Heart left ventricle (tissue), 13 donors: ENCODE measurements at regions not wholly inside any gene's neighbourhood (a gene's known extent, or its start where the extent isn't known, plus 50 kb on each side); places are given as distances from the start of the nearest gene placed in this dataset.

Experiments
- CTCF ChIP-seq, 12 donors: fragments of 200-600 bp; sonication (generic) in 4 of 12; IDR thresholded peaks; one replicate each; pipeline versions ENCODE4 v1.5.0 to v1.8.0; 2018 to 2022; ENCODE audit warnings: antibody characterized with exemption in 12 of 12, mild to moderate bottlenecking in 5 of 12
- POLR2A ChIP-seq, 2 donors: fragments of 450-650 bp; IDR thresholded peaks; one replicate each; pipeline ENCODE4 v1.6.1; 2017; ENCODE audit warnings: antibody characterized with exemption in 2 of 2, mild to moderate bottlenecking in 2 of 2, moderate library complexity in 2 of 2
- donor health status: ischemic (EF 13 %, LVEDD 7.1; RV severe dilation, severe dysfunction).
- donor health status: DM: no; HTN: yes; CAD: no.
- donor health status: DM: no; HTN: no; CAD: no.
- donor health status: ischemic (EF 25% LVEDD 6.9; RV normal size, moderate dysfunction).
- donor health status: ischemic (EF 25% LVEDD 5.7; RV mildly dilated, moderate dysfunction).
- donor health status: ischemic (EF 35%, LVEDD 5.7; RV mildly dilated, moderate dysfunction).
- donor health status: nonischemic (EF 11% LVEDD 7.7; RV severe dilation, severe dysfunction).
- donor health status: DM: yes; HTN: yes; CAD: no.
- donor health status: PGD.
- donor health status: ischemic (EF 29% LVEDD 5.4; RV normal size, mild dysfunction).
- donor health status: nonischemic (EF 23%, LVEDD 6.1; RV moderate dilation, normal function).

GRCh38 chr6:54493138-54493537 is 184.9 kb downstream of the TINAG start:
- TF ChIP-seq CTCF (IDR thresholded peaks at IDR 0.05) (no peak), POLR2A (IDR thresholded peaks at IDR 0.05) (no peak)
